Naive thymus-derived CD4-positive, alpha-beta T cell (primary cell): ENCODE measurements at regions not wholly inside any gene's neighbourhood (a gene's known extent, or its start where the extent isn't known, plus 50 kb on each side); places are given as distances from the start of the nearest gene placed in this dataset.

Experiments used
- ATAC-seq: fragments of 150-1000 bp; cut with Tn5 transposase; 2 replicates; pipeline ENCODE4 v1.10.0; 2021; ENCODE audit warnings: mild to moderate bottlenecking, moderate library complexity
- CTCF ChIA-PET: fragments of 350-600 bp; sonication (Branson Sonifier 250); formaldehyde crosslinking; loops from one replicate; lab custom pipeline; 2021; ENCODE audit warnings: antibody characterized with exemption; lab: Charles Lee
- POLR2A ChIA-PET: fragments of 350-600 bp; sonication (Branson Sonifier 250); formaldehyde crosslinking; loops from one replicate; lab custom pipeline; 2021; ENCODE audit warnings: antibody characterized with exemption, inconsistent platforms; lab: Charles Lee
- DNase-seq, 9 donors: peaks; one replicate each; pipeline versions ENCODE4 v3.0.0 to v3.0.0-alpha.2; 2020 to 2022; ENCODE audit warnings: mixed read lengths in 1 of 9
- H3K27ac ChIP-seq: one replicate; pipeline ENCODE4 v1.7.0; 2013; ENCODE audit warnings: mild to moderate bottlenecking, low read depth, low read length, moderate library complexity
- H3K27me3 ChIP-seq, 2 donors: one replicate each; pipeline ENCODE4 v1.7.0; 2013; ENCODE audit warnings: low read length in 2 of 2, mild to moderate bottlenecking in 2 of 2, moderate library complexity in 2 of 2; ENCODE audit not compliant: control insufficient read depth in 2 of 2, insufficient read depth in 2 of 2
- H3K36me3 ChIP-seq, 3 experiments: 1 replicate in 2 of 3; 2 replicates in 1 of 3; pipeline ENCODE4 v1.7.0; 2013; ENCODE audit warnings: low read length in 3 of 3, mild to moderate bottlenecking in 3 of 3, moderate library complexity in 1 of 3; ENCODE audit not compliant: insufficient read depth in 3 of 3, control insufficient read depth in 2 of 3
- H3K4me1 ChIP-seq, 2 donors: one replicate each; pipeline ENCODE4 v1.7.0; 2013; ENCODE audit warnings: low read length in 2 of 2, mild to moderate bottlenecking in 2 of 2, moderate library complexity in 1 of 2; ENCODE audit not compliant: control insufficient read depth in 2 of 2, insufficient read depth in 2 of 2
- H3K4me3 ChIP-seq: 2 replicates; pipeline ENCODE4 v1.7.0; 2013; ENCODE audit warnings: mild to moderate bottlenecking, low read length
- H3K9me3 ChIP-seq, 3 experiments: 1 replicate in 2 of 3; 2 replicates in 1 of 3; pipeline ENCODE4 v1.7.0; 2013; ENCODE audit warnings: low read length in 3 of 3; ENCODE audit not compliant: control insufficient read depth in 2 of 3
- H3K27ac Mint-ChIP-seq, 9 donors: one replicate each; pipeline ENCODE4 v1.8.0; 2020 to 2022; ENCODE audit warnings: mixed read lengths in 9 of 9, mild to moderate bottlenecking in 8 of 9, moderate library complexity in 5 of 9, inconsistent platforms in 2 of 9
- H3K27me3 Mint-ChIP-seq, 5 donors: one replicate each; pipeline ENCODE4 v1.8.0; 2021 to 2022; ENCODE audit warnings: mixed read lengths in 5 of 5, mild to moderate bottlenecking in 1 of 5
- H3K36me3 Mint-ChIP-seq, 5 donors: one replicate each; pipeline ENCODE4 v1.8.0; 2020 to 2022; ENCODE audit warnings: mixed read lengths in 5 of 5, mild to moderate bottlenecking in 3 of 5, inconsistent platforms in 1 of 5
- H3K4me1 Mint-ChIP-seq, 7 donors: one replicate each; pipeline ENCODE4 v1.8.0; 2020 to 2022; ENCODE audit warnings: mixed read lengths in 7 of 7, mild to moderate bottlenecking in 3 of 7, inconsistent platforms in 1 of 7
- H3K4me3 Mint-ChIP-seq, 10 donors: one replicate each; pipeline ENCODE4 v1.8.0; 2020 to 2022; ENCODE audit warnings: mild to moderate bottlenecking in 10 of 10, mixed read lengths in 10 of 10, moderate library complexity in 6 of 10, inconsistent platforms in 2 of 10
- H3K9me3 Mint-ChIP-seq, 11 donors: one replicate each; pipeline ENCODE4 v1.8.0; 2020 to 2022; ENCODE audit warnings: mixed read lengths in 11 of 11, mild to moderate bottlenecking in 4 of 11, inconsistent platforms in 1 of 11, moderate library complexity in 1 of 11
- intact Hi-C, 2 donors: fragments of 100-400 bp; cut with micrococcal nuclease; formaldehyde crosslinking; loops; one replicate each; pipeline ENCODE4 v1.15.1; 2023

DNA sequence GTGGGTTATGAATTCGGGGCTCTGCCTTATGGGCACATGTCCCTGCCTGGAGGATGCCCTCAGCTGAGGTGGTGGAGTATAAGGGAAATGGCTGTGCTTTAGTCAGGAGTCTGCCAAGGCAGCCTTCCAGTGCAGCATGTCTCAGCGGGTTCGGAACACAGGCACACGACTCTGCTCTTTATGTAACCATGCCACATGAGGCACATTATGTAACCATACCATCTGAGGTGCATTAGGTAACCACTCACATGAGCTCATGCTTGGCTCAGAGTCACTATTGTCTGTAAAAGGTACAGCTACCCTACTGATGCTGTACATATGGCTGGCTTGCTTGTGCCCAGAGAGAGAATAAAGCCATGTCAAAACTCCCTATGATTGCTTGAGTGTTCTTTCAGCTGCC lies 723.6 kb downstream of the TRAM1L1 start:
- H3K36me3 Mint-ChIP-seq = no peaks in the 10 kb centered on the region
- H3K9me3 Mint-ChIP-seq = peaks cover 0 to 3% (median 0%) of the 10 kb centered on the region in 11 donors
- ChIA-PET CTCF (no interaction called here), POLR2A (no interaction called here)
- H3K4me3 ChIP-seq = no peak overlapping the region
- H3K4me1 Mint-ChIP-seq = peaks cover 0 to 5% (median 0%) of the 10 kb centered on the region in 7 donors
- H3K27me3 Mint-ChIP-seq = no peaks in the 10 kb centered on the region
- intact Hi-C loops = no loop called here
- H3K36me3 ChIP-seq = no peaks in the 10 kb centered on the region
- no peak overlapping the region for H3K4me3 Mint-ChIP-seq
- H3K4me1 ChIP-seq = no peaks in the 10 kb centered on the region
- peaks cover 0 to 5% (median 0%) of the 10 kb centered on the region in 3 experiments for H3K9me3 ChIP-seq
- no peak for DNase-seq
- H3K27me3 ChIP-seq = no peaks in the 10 kb centered on the region
- no peak overlapping the region for H3K27ac Mint-ChIP-seq
- no peak for ATAC-seq
- H3K27ac ChIP-seq = no peak overlapping the region

GRCh38 chr4:116358633-116359222 lies 726.6 kb downstream of the TRAM1L1 start:
- Mint-ChIP-seq H3K4me3 (no peak overlapping the region), H3K9me3 (peaks cover 0 to 3% (median 0%) of the 10 kb centered on the region in 11 donors), H3K27me3 (no peaks in the 10 kb centered on the region), H3K36me3 (no peaks in the 10 kb centered on the region), H3K27ac (no peak overlapping the region), H3K4me1 (peaks cover 0 to 5% (median 0%) of the 10 kb centered on the region in 7 donors)
- Histone ChIP-seq H3K9me3 (peaks cover 0 to 5% (median 0%) of the 10 kb centered on the region in 3 experiments), H3K4me3 (no peak overlapping the region), H3K4me1 (no peaks in the 10 kb centered on the region), H3K27ac (no peak overlapping the region), H3K36me3 (no peaks in the 10 kb centered on the region), H3K27me3 (no peaks in the 10 kb centered on the region)
- POLR2A ChIA-PET = no interaction called here
- intact Hi-C loops = loop anchor here in 1 of 2 donors (2.0 to 10.0 kb wide), 2 partner anchors 1866 to 1996 kb away; partner anchors contain the start of gene PRSS12
- ATAC-seq (peak; percentile 75), DNase-seq (peak in 6 of 9 donors; percentile 1 to 37 (median 8))
- CTCF ChIA-PET = no interaction called here

- CTCF ChIA-PET = no interaction called here
- intact Hi-C loops = loop anchor here in 1 of 2 donors (2.0 to 10.0 kb wide), 2 partner anchors 1867 to 1997 kb away; partner anchors contain the start of gene PRSS12
- H3K36me3 Mint-ChIP-seq = no peaks in the 10 kb centered on the region
Measured at GRCh38 chr4:116357758-116358157, 727.6 kb downstream of the TRAM1L1 start.

GRCh38 chr4:116346750-116347149 lies 738.6 kb downstream of the TRAM1L1 start:
- intact Hi-C loops = no loop called here
- H3K4me3 Mint-ChIP-seq = no peak overlapping the region
- H3K36me3 Mint-ChIP-seq = no peaks in the 10 kb centered on the region
- CTCF ChIA-PET = no interaction called here
- no peaks in the 10 kb centered on the region for H3K4me1 Mint-ChIP-seq
- Histone ChIP-seq H3K9me3 (no peaks in the 10 kb centered on the region), H3K36me3 (no peaks in the 10 kb centered on the region), H3K4me3 (no peak overlapping the region), H3K27ac (no peak overlapping the region), H3K4me1 (no peaks in the 10 kb centered on the region), H3K27me3 (no peaks in the 10 kb centered on the region)
- H3K9me3 Mint-ChIP-seq = peaks cover 0 to 6% (median 0%) of the 10 kb centered on the region in 11 donors
- ATAC-seq (no peak), DNase-seq (no peak)
- no peaks in the 10 kb centered on the region for H3K27me3 Mint-ChIP-seq
- no peak overlapping the region for H3K27ac Mint-ChIP-seq
- POLR2A ChIA-PET = no interaction called here

More at GRCh38 chr4:116357758-116358157, 727.6 kb downstream of the TRAM1L1 start:
- peaks cover 0 to 3% (median 0%) of the 10 kb centered on the region in 11 donors for H3K9me3 Mint-ChIP-seq
- H3K27me3 ChIP-seq = no peaks in the 10 kb centered on the region
- H3K4me1 Mint-ChIP-seq = peaks cover 0 to 5% (median 0%) of the 10 kb centered on the region in 7 donors
- peaks cover 0 to 5% (median 0%) of the 10 kb centered on the region in 3 experiments for H3K9me3 ChIP-seq
- no peak overlapping the region for H3K4me3 Mint-ChIP-seq
- H3K36me3 ChIP-seq = no peaks in the 10 kb centered on the region
- H3K27ac ChIP-seq = no peak overlapping the region
- no peaks in the 10 kb centered on the region for H3K4me1 ChIP-seq
- DNase-seq (peak in 1 of 9 donors; percentile 8), ATAC-seq (no peak)
- H3K4me3 ChIP-seq = no peak overlapping the region
- POLR2A ChIA-PET = no interaction called here
- H3K27me3 Mint-ChIP-seq = no peaks in the 10 kb centered on the region
- no peak overlapping the region for H3K27ac Mint-ChIP-seq

GRCh38 chr4:116343809-116344208 lies 741.6 kb downstream of the TRAM1L1 start:
- Mint-ChIP-seq H3K4me3 (no peak overlapping the region), H3K27me3 (no peaks in the 10 kb centered on the region), H3K4me1 (no peaks in the 10 kb centered on the region), H3K36me3 (no peaks in the 10 kb centered on the region), H3K27ac (no peak overlapping the region), H3K9me3 (peaks cover 0 to 6% (median 0%) of the 10 kb centered on the region in 11 donors)
- no peaks in the 10 kb centered on the region for H3K27me3 ChIP-seq
- ChIA-PET CTCF (no interaction called here), POLR2A (no interaction called here)
- no peaks in the 10 kb centered on the region for H3K9me3 ChIP-seq
- intact Hi-C loops = no loop called here
- H3K36me3 ChIP-seq = no peaks in the 10 kb centered on the region
- H3K4me1 ChIP-seq = no peaks in the 10 kb centered on the region
- no peak overlapping the region for H3K4me3 ChIP-seq
- DNase-seq = no peak
- no peak for ATAC-seq
- no peak overlapping the region for H3K27ac ChIP-seq

DNA sequence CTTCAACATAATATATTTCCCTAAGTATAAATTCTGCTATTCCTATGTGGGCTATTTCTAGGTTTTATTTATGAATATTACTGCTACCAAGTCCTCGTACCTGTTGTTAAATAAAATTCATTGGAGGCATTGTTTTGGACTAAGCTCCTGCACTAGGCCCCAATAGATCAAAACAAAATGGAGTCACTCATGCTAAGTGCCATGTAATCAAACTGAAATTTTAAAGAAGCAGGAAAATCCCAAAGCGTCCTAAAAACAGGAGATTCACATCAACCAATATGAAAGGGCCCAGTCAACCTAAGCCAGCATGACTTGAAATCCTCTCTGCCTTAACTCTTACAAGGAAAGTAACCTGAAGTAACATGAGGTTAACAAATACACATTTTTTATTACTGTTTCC lies 743.2 kb downstream of the TRAM1L1 start:
- H3K36me3 ChIP-seq = no peaks in the 10 kb centered on the region
- Mint-ChIP-seq H3K9me3 (peaks cover 0 to 8% (median 0%) of the 10 kb centered on the region in 11 donors), H3K27me3 (no peaks in the 10 kb centered on the region), H3K36me3 (no peaks in the 10 kb centered on the region), H3K4me1 (no peaks in the 10 kb centered on the region), H3K4me3 (no peak overlapping the region), H3K27ac (no peak overlapping the region)
- no peaks in the 10 kb centered on the region for H3K27me3 ChIP-seq
- DNase-seq = no peak
- no peak overlapping the region for H3K27ac ChIP-seq
- ChIA-PET POLR2A (no interaction called here), CTCF (no interaction called here)
- intact Hi-C loops = no loop called here
- no peak overlapping the region for H3K4me3 ChIP-seq
- no peak for ATAC-seq
- no peaks in the 10 kb centered on the region for H3K4me1 ChIP-seq
- no peaks in the 10 kb centered on the region for H3K9me3 ChIP-seq

- CTCF ChIA-PET = no interaction called here
Measured at GRCh38 chr4:116332508-116332907, 752.9 kb downstream of the TRAM1L1 start.

More at GRCh38 chr4:116332508-116332907, 752.9 kb downstream of the TRAM1L1 start:
- H3K9me3 Mint-ChIP-seq = peaks cover 0 to 5% (median 0%) of the 10 kb centered on the region in 11 donors
- H3K4me1 Mint-ChIP-seq = no peaks in the 10 kb centered on the region
- H3K4me1 ChIP-seq = no peaks in the 10 kb centered on the region
- no peak overlapping the region for H3K27ac Mint-ChIP-seq
- no peaks in the 10 kb centered on the region for H3K27me3 ChIP-seq
- ATAC-seq (no peak), DNase-seq (no peak)
- no peaks in the 10 kb centered on the region for H3K27me3 Mint-ChIP-seq
- H3K4me3 ChIP-seq = no peak overlapping the region
- POLR2A ChIA-PET = no interaction called here
- H3K36me3 Mint-ChIP-seq = no peaks in the 10 kb centered on the region
- intact Hi-C loops = no loop called here
- no peak overlapping the region for H3K27ac ChIP-seq
- no peak overlapping the region for H3K4me3 Mint-ChIP-seq
- no peaks in the 10 kb centered on the region for H3K36me3 ChIP-seq
- H3K9me3 ChIP-seq = no peaks in the 10 kb centered on the region
